GM10248 (cell line): ENCODE measurements at regions not wholly inside any gene's neighbourhood (a gene's known extent, or its start where the extent isn't known, plus 50 kb on each side); places are given as distances from the start of the nearest gene placed in this dataset.

Source experiments
- CTCF ChIA-PET: fragments of 300-600 bp; sonication (Branson Sonifier 250); formaldehyde crosslinking; extraction: SDS; loops from one replicate; lab custom pipeline; 2021; ENCODE audit warnings: antibody characterized with exemption; lab: Yijun Ruan, JAX
- POLR2A ChIA-PET: fragments of 350-650 bp; sonication (Branson Sonifier 250); formaldehyde crosslinking; extraction: SDS; loops from one replicate; lab custom pipeline; 2020; ENCODE audit warnings: antibody characterized with exemption; lab: Yijun Ruan, JAX
- DNase-seq: peaks from one replicate; pipeline ENCODE4 v3.0.0; 2012; ENCODE audit errors: extremely low spot score
- CTCF ChIP-seq: IDR thresholded peaks from 2 replicates; pipeline ENCODE4 v1.5.1; 2012; ENCODE audit warnings: mild to moderate bottlenecking, low read depth; ENCODE audit errors: extremely low read depth, missing control alignments, control extremely low read depth

GRCh38 chr16:82567175-82567574, 59.6 kb upstream of the CDH13 start:
- TF ChIP-seq CTCF: no peak
- POLR2A ChIA-PET: no interaction called here
- CTCF ChIA-PET: no interaction called here
- no peak for DNase-seq

GRCh38 chr16:82563401-82563800, 63.4 kb upstream of the CDH13 start:
- ChIA-PET CTCF (no interaction called here), POLR2A (no interaction called here)
- DNase-seq: no peak
- no peak for TF ChIP-seq CTCF

- ChIA-PET POLR2A (no interaction called here), CTCF (no interaction called here)
- TF ChIP-seq CTCF: no peak
- DNase-seq: no peak
These were observed 64.5 kb upstream of the CDH13 start for GRCh38 chr16:82562183-82562683.

- TF ChIP-seq CTCF: no peak
- DNase-seq: no peak
- ChIA-PET CTCF (no interaction called here), POLR2A (no interaction called here)
These were observed 65.9 kb upstream of the CDH13 start for GRCh38 chr16:82560805-82561325.

- ChIA-PET CTCF (interaction anchor here (1.4 to 1.5 kb wide), 2 partner anchors 16 to 25 kb away, joined by 4 to 6 read pairs; no protein-coding TSS in a partner anchor), POLR2A (no interaction called here)
- TF ChIP-seq CTCF: no peak
- no peak for DNase-seq
These were observed 82.2 kb upstream of the CDH13 start for GRCh38 chr16:82544378-82545160.

- no peak for TF ChIP-seq CTCF
- CTCF ChIA-PET: interaction anchor here (0.7 kb wide), 1 partner anchor 9 kb away, joined by 3 read pairs; no protein-coding TSS in a partner anchor
- POLR2A ChIA-PET: no interaction called here
- no peak for DNase-seq
These were observed 84.1 kb upstream of the CDH13 start for GRCh38 chr16:82542714-82543113.
